HG03103 (cell line): ENCODE measurements at regions not wholly inside any gene's neighbourhood (a gene's known extent, or its start where the extent isn't known, plus 50 kb on each side); places are given as distances from the start of the nearest gene placed in this dataset.

Source experiments
- ATAC-seq: cut with Tn5 transposase; IDR thresholded peaks from one replicate; pipeline ENCODE4 v1.9.1; 2021; ENCODE audit warnings: low read depth; ENCODE audit not compliant: unreplicated experiment

DNA sequence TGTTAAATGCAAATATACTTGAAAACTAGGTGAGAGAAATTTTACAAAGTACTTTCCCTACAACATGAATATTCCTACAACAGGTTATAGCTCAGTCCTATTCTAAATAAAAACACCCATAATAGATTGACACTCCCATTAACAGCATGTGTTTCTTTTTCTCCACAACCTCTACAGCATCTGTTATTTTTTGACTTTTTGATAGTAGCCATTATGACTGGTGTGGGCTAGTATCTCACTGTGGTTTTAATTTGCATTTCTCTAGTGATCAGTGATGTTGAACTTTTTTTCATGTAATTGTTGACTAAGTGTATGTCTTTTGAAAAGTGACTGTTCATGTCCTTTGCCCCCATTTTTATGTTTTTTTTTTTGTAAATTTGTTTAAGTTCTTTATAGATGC is 1506.1 kb upstream of the CDH9 start:
- no peak for ATAC-seq

DNA sequence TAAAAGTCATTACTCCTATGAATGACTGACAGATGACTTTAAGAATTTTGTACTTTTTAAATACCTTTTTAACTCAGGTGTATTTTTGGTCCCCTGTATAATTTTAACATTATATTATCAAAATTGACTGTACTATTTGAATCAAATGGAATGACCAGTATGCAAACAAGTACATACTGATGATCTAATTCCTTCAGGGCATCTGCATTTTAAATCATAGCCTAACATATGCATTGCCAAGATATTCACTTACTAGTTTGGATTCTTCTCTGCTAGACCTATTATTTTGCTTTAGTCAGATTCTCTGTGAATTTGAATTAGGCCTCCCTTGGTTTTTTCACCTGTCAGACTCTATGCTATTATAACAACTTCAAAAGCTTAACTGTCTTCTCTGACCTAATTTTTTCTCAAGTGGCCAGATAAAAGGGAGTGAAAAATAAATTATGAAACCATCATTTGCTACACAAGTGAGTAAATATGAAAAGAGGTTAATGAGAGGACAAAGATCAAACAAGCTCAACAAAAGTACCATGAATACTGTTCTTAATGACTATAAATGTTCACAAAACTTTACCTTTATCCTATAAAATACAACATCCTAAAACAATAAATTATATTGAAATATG is 1505.2 kb upstream of the CDH9 start:
- no peak for ATAC-seq

DNA sequence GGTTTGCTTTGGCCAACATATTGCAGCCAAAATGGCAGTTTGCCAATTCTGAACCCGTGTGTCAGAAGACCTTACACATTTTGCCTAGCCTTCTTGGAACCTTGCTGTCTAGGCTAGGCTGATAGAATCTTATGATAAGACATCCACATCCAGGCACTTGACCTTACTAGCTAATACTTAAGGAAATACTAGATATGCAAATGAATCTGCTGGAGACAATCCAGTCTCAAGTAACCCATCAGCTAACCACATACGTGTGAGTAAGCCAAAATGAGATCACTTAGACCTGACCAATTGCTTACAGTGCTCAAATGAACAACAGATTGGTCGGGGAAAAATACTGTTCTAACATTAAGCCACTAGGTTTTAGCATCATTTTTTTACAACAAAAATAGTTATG is 1504.6 kb upstream of the CDH9 start:
- ATAC-seq = no peak

DNA sequence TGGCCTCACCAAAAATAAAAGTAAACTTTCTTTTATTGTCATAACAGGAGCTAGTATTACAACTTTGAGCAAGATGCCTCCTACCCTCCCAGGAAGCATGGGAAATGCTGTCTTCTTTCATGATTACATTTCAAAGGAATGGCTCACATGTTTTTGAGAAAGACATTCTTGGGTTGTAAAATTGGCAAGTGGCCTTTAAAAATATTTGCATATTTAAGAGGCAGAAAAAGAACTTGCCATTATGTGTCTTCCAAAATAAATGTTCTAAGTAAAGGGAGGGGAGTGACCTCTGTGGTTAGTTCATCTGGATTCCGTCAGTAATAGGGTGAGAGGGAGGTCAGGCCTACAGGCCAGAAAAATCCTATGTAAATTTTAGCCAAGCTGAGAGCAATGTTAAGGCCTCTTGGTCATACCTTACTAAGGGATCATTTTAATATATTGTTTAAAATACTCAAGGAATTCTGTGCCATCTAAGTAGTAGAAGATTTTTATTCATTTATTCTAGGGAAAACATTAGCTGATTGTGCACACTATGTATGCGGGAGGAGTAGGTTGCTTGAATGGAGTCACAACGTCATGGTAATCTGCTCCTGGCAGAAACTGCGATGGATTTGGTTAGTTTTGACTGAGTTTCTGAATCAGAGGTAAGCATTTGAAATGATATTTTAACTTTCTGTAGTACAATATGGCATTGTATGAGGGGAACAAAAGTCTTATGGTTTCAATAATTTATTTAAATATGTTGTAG is 1485.7 kb upstream of the CDH9 start:
- no peak for ATAC-seq

DNA sequence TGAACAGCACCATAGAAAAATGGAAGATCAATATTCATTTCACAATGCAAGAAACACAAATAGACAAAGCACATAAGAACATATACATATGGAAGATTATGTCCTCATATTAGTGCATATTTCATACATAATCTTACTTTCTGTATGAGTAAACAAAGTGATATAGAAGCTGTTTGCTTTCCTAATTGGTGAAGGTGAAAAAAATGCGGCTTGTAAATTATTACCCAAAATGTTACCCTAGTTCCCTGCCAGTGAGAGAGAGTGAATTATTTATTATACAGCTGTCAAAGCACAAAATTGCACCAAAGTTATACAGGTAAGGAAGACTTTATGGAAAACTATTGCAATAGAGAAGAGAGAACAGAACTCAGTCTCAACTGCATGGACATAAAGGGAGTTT is 1485.0 kb upstream of the CDH9 start:
- no peak for ATAC-seq

DNA sequence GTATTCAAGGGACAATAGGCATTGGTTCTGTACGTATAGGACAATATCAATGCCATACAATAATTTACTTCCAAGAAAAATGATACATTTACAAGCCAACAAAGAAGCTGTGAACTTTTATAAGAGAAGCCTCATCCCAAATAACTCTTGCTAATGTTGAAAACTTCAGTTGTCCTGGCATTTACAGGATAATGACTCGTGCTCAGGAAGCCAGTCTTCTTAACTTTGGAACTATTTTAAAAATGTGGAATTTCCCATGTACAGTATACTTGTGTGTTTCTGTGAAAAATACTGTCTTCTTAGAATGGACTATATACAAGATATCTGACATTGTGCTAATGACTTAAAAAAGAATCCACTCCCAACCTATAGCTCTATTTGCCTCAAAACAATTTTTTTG is 1479.3 kb upstream of the CDH9 start:
- ATAC-seq = no peak

DNA sequence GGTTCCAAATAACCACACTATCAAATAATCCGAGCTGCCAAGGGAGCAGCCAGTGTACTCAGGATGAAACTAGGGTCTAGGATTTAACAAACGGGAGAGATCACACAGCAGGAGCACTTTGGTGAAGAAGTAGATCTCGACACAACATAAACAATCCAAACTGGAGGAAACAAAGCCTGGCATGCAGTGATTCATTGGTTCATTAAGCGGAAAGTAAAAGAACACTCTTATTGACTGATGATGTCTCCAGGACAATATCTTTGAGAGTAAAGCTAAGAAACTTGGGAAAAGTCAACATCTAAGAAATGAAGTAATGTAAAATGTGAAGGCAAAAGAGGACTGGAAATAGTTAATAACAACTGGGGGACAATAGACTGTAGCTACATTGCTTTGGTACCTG is 1478.3 kb upstream of the CDH9 start:
- no peak for ATAC-seq

DNA sequence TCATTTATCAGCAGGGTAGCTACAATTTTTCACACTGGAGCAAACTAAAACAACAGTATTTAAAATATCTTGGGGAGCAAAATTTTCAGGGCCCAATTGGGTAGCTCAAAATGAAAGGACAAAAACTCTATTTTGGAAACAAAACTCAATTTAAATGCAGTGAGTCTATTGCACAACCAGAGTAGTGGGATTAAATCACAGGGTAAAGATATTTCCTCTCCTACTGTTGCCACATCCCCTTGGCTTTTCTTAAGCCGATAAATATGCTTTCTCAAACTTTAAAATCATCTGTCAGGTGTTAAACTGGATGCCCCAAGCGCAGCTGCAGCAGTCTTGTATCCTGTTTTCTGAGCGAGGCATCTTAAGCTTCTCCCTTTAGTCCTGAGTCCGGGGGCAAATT is 1474.3 kb upstream of the CDH9 start:
- ATAC-seq = no peak

DNA sequence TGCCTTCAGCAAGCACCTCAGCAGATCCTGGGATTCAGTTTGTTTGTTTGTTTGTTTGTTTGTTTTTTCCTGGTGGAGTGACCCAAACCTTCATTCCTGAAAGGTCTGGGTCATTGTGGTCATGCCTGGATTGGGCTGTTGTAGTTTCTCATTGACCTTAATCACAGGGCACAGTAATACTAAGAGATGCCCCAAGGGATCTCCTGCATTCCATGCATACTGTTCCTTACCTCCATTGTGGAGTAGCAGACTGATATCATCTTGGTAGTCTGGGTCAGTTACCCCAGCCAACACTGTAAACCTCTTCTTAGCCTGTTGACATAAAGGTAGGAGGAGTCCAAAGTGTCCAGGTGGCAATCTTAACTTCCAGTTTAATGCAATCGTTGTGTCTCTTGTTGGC is 1466.7 kb upstream of the CDH9 start:
- no peak for ATAC-seq

DNA sequence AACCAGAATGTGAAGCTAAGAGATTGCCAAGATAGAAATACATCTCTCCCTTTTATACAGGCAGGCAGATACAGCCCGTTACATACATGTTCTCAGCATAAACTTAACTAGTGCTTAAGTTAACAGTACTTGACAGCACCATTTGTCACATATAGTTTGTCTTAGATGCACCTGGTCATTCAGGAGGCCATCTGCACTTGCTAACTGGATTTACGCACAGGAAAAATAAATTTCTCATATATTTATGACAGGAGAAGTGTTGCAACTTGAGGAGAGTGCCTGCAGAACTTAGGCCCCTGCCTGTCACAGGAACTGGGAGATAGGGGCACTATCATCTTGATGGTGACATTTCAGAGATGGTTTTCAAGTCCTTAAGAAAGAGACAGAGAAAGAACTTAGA is 1462.1 kb upstream of the CDH9 start:
- no peak for ATAC-seq

DNA sequence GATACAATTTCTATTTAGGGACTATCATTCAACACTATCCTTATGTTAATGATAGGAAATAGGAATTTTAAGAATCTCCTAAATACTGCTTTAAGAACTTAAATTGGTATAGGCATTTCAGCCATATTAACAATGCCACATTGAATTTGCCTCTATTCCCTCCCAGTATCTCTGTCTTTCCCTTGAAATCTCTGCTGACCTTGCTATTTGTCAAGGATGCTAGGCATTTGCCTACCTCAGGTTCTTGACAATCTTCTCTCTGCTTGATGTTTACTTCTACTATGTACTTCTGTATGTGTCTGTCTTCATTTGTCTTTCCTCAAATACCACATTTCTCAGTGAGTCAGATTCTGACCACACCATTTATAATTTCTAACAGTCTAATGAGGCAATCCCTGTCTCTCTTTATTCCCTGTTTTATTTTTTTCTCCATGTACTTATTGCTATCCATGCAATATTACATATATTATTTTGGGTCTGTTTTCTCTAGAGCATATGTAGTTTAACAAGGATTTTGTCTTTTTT is 1461.4 kb upstream of the CDH9 start:
- no peak for ATAC-seq

DNA sequence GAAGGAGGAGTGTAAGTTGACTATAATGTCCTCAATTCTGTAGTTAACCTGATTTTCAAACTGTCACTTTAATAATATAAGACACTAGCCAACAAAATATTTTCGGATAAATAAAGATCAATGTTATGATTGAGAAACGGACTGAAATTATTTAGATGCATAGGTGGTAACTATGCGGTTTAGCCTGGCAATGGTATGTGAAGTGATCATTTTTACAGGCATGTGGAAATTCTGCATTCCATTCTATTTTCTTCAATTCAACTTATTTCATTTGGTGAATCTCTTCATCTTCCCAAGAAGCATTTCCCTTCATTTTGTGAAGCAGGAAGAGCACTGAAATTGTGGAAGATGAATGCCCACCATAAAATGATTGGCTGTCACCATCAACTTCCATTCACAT is 1457.5 kb upstream of the CDH9 start:
- ATAC-seq = no peak

DNA sequence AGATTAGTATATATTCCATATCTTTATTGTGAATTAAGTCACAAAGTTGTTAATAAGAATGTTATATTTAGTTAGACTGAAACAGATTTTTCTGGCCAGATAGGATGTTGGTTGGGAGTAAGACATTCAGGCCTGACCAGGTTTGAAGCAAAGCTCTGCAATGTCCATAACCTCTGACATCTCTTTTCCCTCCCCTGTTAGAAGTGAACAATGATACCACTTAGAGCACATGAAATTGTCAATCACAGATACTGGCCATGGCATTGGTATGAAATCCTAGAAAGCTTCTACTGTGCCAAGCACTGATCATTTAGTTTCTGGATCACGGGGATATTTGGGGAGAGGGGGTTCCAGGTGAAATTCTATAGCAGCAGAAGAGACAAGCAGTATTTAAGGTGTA is 1455.1 kb upstream of the CDH9 start:
- ATAC-seq = no peak

DNA sequence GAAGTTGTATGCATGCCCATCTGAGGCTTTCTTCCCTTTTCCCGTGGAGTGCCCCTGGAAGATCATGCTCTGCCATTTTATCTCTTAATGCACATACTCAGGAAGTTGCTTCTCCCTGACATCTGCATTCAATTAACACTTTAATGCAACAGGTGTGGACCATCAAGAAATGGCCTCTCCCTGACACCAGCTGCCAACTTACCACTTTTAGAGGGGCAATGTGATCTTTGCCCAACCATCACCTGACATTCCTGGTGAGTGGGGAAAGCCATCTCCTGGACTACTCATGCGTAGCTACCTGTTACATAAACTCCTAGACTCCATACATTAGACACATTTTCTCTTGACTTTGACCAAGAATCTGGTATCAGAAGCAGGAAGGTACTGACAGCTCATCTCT is 1450.4 kb upstream of the CDH9 start:
- ATAC-seq = no peak

DNA sequence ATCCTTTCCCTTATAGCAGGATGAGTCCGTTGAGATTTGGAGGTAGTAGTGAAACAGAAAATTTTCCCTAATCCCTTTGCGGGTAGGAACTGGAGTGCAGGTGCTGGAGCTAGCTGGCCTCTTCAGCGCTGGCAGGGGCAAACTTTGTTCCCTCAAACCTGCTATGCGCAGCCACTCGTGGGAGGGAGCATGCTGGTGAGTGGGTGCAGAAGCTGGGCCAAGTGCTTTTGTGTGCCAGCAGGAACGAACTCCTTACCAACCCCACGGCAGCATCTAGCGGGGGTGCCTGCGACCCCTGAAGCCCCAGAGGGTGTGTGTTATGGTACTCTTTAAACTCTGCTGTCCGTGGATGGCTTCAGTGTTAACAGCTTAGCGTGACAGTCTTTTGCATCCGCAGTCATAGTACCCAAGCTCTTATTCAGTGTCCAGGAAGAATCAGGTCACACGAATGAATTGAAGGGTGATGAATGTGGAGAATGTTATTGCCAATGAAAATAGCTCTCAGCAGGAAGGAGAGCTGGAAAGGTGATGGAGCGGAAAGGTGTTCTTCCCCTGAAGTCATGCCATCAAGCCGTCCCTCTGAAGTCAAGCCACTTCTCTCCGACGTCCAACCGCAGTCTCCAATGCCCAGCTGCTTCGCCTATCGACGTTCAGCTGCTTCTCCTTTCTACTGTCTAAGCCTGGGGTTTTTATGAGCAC is 1445.1 kb upstream of the CDH9 start:
- ATAC-seq = no peak

DNA sequence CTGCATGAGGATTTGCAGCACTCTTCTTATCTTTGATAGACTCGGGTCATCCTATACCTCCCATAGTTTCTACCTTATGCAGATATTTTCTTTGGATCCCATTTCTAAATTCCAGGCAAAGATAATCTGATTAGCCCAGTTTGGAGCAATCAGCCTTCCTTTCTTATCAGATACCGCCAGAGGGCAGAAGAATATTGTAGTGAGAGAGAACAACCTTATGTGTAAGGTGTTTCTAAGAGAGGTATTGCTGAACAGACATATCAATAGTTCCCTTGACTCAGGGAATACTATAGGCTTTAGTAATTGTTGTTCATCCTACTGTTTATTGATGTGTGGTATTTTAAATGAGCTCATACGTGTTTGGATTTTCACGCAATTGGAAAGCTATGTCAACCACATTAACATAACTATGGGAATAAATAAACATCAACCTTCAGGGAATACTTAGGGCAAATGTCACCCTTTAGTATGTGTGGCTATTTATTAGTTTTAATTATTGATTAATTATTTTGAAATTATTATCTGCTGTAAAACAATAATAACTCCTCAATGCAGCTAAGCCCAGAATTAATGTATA is 1435.2 kb upstream of the CDH9 start:
- no peak for ATAC-seq

DNA sequence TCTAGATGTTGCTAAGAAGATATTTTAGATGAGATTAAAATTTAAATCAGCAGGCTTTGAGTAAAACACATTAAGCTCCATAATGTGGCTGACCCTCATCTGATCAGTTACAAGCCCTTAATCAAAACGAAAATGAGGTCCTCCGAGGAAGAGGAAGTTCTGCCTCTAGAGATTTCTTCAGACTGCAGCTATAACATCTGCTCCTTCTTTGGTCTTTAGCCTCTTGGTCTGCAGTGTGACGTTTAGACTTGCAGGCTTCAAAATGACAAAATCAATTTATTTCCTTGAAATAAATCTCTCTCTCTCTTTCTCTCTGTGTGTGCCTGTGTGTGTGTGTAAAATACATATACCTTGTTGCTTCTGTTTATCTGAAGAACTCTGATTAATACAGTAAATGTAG is 1429.8 kb upstream of the CDH9 start:
- ATAC-seq = no peak

DNA sequence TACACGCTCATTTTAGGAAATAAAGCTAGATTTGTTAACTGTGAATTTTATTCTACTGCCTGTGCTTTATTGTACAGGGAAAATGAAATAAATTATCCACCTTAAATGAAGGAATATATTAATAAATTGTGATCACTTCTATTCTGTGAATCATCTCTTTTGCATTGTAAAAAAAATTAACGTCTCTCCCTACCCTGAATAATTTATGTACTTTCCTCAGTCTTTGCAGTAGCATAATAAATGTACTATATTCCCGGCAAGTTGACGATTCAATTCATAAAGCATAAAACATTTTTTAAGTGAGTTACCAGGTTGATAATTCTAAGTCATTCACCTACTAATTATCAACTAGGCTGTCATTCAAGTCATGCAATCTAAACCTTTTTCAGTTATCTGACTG is 1425.3 kb upstream of the CDH9 start:
- no peak for ATAC-seq

DNA sequence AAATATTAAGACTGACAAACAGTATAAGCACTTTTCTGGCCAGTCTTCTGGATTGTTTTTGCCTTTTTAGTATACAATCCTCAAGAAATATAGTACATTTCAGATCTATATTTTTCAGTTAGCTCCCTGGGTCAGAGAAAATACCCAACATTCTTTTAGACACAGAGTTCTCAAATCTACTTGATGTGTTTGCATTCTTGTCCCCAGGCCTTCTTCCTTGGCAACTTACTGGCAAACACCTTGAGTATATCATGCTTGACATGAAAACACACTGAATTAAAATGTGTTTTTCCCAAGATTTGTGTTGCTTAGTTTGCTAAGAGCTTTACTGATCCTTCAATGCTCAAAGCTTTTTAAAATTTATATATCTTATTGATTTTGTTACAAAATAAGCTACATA is 1413.1 kb upstream of the CDH9 start:
- no peak for ATAC-seq

DNA sequence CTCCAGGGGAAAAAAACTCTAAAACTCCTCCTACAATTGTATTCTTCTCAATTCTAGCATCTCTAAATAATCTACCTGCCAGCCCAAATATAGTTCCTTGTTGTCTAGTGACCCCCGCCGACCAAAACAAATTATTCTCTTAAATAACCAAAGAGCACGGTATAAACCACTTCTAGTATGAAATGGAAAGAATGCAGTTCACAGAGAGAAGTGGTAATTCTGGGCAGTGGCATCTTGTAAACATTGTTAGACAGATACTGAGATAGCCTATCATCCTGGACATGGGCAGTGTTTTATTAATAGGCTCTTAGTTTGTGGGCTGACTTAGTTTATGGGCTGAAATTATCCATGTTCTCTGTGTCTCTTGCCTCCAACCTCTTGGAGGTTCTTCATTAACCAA is 1412.6 kb upstream of the CDH9 start:
- ATAC-seq = no peak

DNA sequence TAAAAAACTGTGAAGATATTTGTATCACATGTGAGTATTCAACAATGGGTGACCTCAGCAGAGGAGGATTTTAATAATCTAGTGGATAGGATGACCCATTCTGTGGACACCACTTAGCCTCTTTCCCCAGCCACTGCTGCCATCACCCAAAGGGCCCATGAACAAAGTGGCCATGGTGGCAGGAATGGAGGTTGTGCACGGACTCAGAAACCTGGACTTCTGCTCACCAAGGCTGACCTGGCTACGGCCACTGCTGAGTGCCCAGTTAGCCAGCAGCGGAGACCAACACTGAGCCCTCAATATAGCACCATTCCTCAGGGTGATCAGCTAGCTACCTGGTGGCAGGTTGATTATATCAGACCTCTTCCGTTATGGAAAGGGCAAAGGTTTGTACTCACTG is 1410.4 kb upstream of the CDH9 start:
- ATAC-seq = no peak
